ENCODE measurements at regions not wholly inside any gene's neighbourhood (a gene's known extent, or its start where the extent isn't known, plus 50 kb on each side); places are given as distances from the start of the nearest gene placed in this dataset.

GRCh38 chr21:28614791-28615190 is 377.9 kb downstream of the LTN1 start:
- DNase-seq (no peak), ATAC-seq (no peak)
- Histone ChIP-seq H3K27ac (no peak overlapping the region), H3K9me3 (no peaks in the 10 kb centered on the region), H3K36me3 (ENCODE audit: insufficient read depth in 1 of 2, low read depth in 1 of 2) (no peaks in the 10 kb centered on the region), H3K27me3 (ENCODE audit: insufficient read depth in 3 of 3, low read length in 2 of 3) (no peaks in the 10 kb centered on the region), H3K4me3 (no peak overlapping the region), H3K4me1 (no peaks in the 10 kb centered on the region)
- no peak for TF ChIP-seq CTCF (IDR thresholded peaks at IDR 0.05)
- WGBS, 3 donors: 58 to 73% (median 59%) methylated on average over 2 of the region's 2 CpGs
- intact Hi-C loops (cut with DNase I): no loop called here

- WGBS, 3 donors: 64 to 72% (median 68%) methylated on average over 4 to 5 of the region's 5 CpGs
- no peak for DNase-seq
- Histone ChIP-seq H3K4me1 (no peaks in the 10 kb centered on the region), H3K36me3 (ENCODE audit: insufficient read depth in 1 of 2, low read depth in 1 of 2) (no peaks in the 10 kb centered on the region), H3K27me3 (ENCODE audit: insufficient read depth in 3 of 3, low read length in 2 of 3) (no peaks in the 10 kb centered on the region), H3K27ac (no peak overlapping the region), H3K4me3 (no peak overlapping the region), H3K9me3 (no peaks in the 10 kb centered on the region)
- intact Hi-C loops (cut with DNase I): no loop called here
- no peak for ATAC-seq
- TF ChIP-seq CTCF (IDR thresholded peaks at IDR 0.05): no peak
Measured at GRCh38 chr21:28608646-28609045, 384.0 kb downstream of the LTN1 start.

- WGBS, 3 donors: 85 to 94% (median 93%) methylated on average over 4 of the region's 4 CpGs
- no peak for ATAC-seq
- intact Hi-C loops (cut with DNase I): no loop called here
- DNase-seq: no peak
- TF ChIP-seq CTCF (IDR thresholded peaks at IDR 0.05): no peak
- Histone ChIP-seq H3K27ac (no peak overlapping the region), H3K36me3 (ENCODE audit: insufficient read depth in 1 of 2, low read depth in 1 of 2) (no peaks in the 10 kb centered on the region), H3K9me3 (no peaks in the 10 kb centered on the region), H3K27me3 (ENCODE audit: insufficient read depth in 3 of 3, low read length in 2 of 3) (no peaks in the 10 kb centered on the region), H3K4me3 (no peak overlapping the region), H3K4me1 (no peaks in the 10 kb centered on the region)
Measured at GRCh38 chr21:28607545-28607944, 385.1 kb downstream of the LTN1 start.

- H3K27me3 ChIP-seq (ENCODE audit: insufficient read depth in 3 of 3, low read length in 2 of 3): no peaks in the 10 kb centered on the region
- peaks cover 5% of the 10 kb centered on the region for H3K9me3 ChIP-seq
- no peak overlapping the region for H3K27ac ChIP-seq
- intact Hi-C loops (cut with DNase I): no loop called here
- TF ChIP-seq CTCF (IDR thresholded peaks at IDR 0.05): no peak
- ATAC-seq: no peak
- DNase-seq: no peak
- H3K4me3 ChIP-seq: no peak overlapping the region
- no peaks in the 10 kb centered on the region for H3K4me1 ChIP-seq
- no peaks in the 10 kb centered on the region for H3K36me3 ChIP-seq (ENCODE audit: insufficient read depth in 1 of 2, low read depth in 1 of 2)
- WGBS, 3 donors: 89 to 96% (median 89%) methylated on average over 3 of the region's 3 CpGs
Measured at GRCh38 chr21:28604946-28605537, 387.6 kb downstream of the LTN1 start.

- Histone ChIP-seq H3K4me3 (no peak overlapping the region), H3K27ac (no peak overlapping the region), H3K36me3 (ENCODE audit: insufficient read depth in 1 of 2, low read depth in 1 of 2) (no peaks in the 10 kb centered on the region), H3K9me3 (peaks cover 6% of the 10 kb centered on the region), H3K4me1 (no peaks in the 10 kb centered on the region), H3K27me3 (ENCODE audit: insufficient read depth in 3 of 3, low read length in 2 of 3) (no peaks in the 10 kb centered on the region)
- ATAC-seq (no peak), DNase-seq (no peak)
- no peak for TF ChIP-seq CTCF (IDR thresholded peaks at IDR 0.05)
- intact Hi-C loops (cut with DNase I): no loop called here
Measured at GRCh38 chr21:28602546-28602945, 390.1 kb downstream of the LTN1 start.

Data from psoas muscle (tissue), 7 donors.